ENCODE measurements at regions not wholly inside any gene's neighbourhood (a gene's known extent, or its start where the extent isn't known, plus 50 kb on each side); places are given as distances from the start of the nearest gene placed in this dataset.

DNA sequence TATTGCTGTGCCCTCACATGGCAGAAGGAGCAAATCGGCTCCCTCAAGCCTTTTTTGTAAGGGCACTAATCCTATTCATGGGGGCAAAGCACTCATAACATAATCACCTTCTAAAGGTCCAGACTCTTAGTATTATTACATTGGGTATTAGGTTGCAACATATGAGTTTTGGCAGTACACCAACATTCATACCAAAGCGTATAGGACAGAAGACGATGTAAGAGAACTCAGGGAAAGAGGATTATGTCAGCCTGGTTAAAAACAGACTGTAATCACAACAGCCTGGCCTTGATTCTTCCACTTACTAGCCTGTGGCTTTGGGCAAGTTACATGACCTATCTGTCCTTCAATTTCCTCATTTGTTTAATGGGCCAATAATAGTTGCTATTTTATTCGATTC, 828.5 kb upstream of the NECTIN3 start:
- ATAC-seq (ENCODE audit: low read depth) (no peak), DNase-seq (no peak)
- H3K4me1 Mint-ChIP-seq = no peaks in the 10 kb centered on the region
- POLR2A ChIA-PET = no interaction called here
- no peaks in the 10 kb centered on the region for H3K36me3 Mint-ChIP-seq (ENCODE audit: low read depth)
- no peak overlapping the region for H3K4me3 Mint-ChIP-seq
- intact Hi-C loops (cut with micrococcal nuclease) = no loop called here
- no peak overlapping the region for H3K27ac Mint-ChIP-seq
- CTCF ChIA-PET = no interaction called here
- H3K27me3 Mint-ChIP-seq = no peaks in the 10 kb centered on the region
- no peak for TF ChIP-seq CTCF (IDR thresholded peaks at IDR 0.05)
- H3K9me3 Mint-ChIP-seq = no peaks in the 10 kb centered on the region

GRCh38 chr3:110246796-110247376, 824.7 kb upstream of the NECTIN3 start:
- Mint-ChIP-seq H3K27me3 (no peaks in the 10 kb centered on the region), H3K9me3 (no peaks in the 10 kb centered on the region), H3K4me3 (no peak overlapping the region), H3K36me3 (ENCODE audit: low read depth) (no peaks in the 10 kb centered on the region), H3K27ac (no peak overlapping the region), H3K4me1 (no peaks in the 10 kb centered on the region)
- intact Hi-C loops (cut with micrococcal nuclease) = no loop called here
- ChIA-PET CTCF (no interaction called here), POLR2A (no interaction called here)
- no peak for TF ChIP-seq CTCF (IDR thresholded peaks at IDR 0.05)
- ATAC-seq (ENCODE audit: low read depth) (no peak), DNase-seq (no peak)

GRCh38 chr3:110248666-110249065, 823.0 kb upstream of the NECTIN3 start:
- DNase-seq (no peak), ATAC-seq (ENCODE audit: low read depth) (no peak)
- Mint-ChIP-seq H3K27me3 (no peaks in the 10 kb centered on the region), H3K27ac (no peak overlapping the region), H3K4me3 (no peak overlapping the region), H3K4me1 (no peaks in the 10 kb centered on the region), H3K9me3 (no peaks in the 10 kb centered on the region), H3K36me3 (ENCODE audit: low read depth) (no peaks in the 10 kb centered on the region)
- no peak for TF ChIP-seq CTCF (IDR thresholded peaks at IDR 0.05)
- POLR2A ChIA-PET = no interaction called here
- intact Hi-C loops (cut with micrococcal nuclease) = no loop called here
- CTCF ChIA-PET = no interaction called here

DNA sequence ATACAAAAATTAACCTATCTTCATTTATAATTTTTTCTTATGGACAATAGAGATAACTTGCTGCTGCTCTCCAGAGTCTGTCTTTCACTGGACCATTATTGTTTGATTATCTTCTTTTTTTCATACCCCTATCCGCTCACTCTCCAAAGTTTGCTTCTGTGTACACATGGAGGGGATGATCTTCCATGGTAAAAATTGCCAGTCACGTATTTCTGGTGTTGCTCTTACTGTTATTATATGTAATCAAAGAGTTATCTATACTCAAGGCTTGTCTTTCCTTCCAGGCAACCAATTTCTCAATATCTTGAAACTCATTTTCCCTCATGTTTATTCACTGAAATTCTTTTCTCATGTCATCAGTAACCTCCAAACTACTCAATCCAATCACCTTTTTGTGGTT, 817.8 kb upstream of the NECTIN3 start:
- CTCF ChIA-PET = no interaction called here
- no peaks in the 10 kb centered on the region for H3K27me3 Mint-ChIP-seq
- H3K27ac Mint-ChIP-seq = no peak overlapping the region
- no peaks in the 10 kb centered on the region for H3K36me3 Mint-ChIP-seq (ENCODE audit: low read depth)
- no peak overlapping the region for H3K4me3 Mint-ChIP-seq
- H3K9me3 Mint-ChIP-seq = peaks cover 3% of the 10 kb centered on the region
- intact Hi-C loops (cut with micrococcal nuclease) = no loop called here
- no peaks in the 10 kb centered on the region for H3K4me1 Mint-ChIP-seq
- DNase-seq = no peak
- no peak for ATAC-seq (ENCODE audit: low read depth)
- POLR2A ChIA-PET = no interaction called here
- no peak for TF ChIP-seq CTCF (IDR thresholded peaks at IDR 0.05)

- Mint-ChIP-seq H3K4me3 (no peak overlapping the region), H3K27ac (no peak overlapping the region), H3K27me3 (no peaks in the 10 kb centered on the region), H3K4me1 (no peaks in the 10 kb centered on the region), H3K9me3 (peaks cover 3% of the 10 kb centered on the region), H3K36me3 (ENCODE audit: low read depth) (no peaks in the 10 kb centered on the region)
- DNase-seq = no peak
- TF ChIP-seq CTCF (IDR thresholded peaks at IDR 0.05) = no peak
- ChIA-PET CTCF (no interaction called here), POLR2A (no interaction called here)
- no peak for ATAC-seq (ENCODE audit: low read depth)
- intact Hi-C loops (cut with micrococcal nuclease) = no loop called here
Observed at GRCh38 chr3:110254591-110254990, 817.0 kb upstream of the NECTIN3 start.

Data from activated B cell treated with CpG ODN at 0.5 μM for 24 hours (primary cell).